Suprapubic skin (tissue), 4 donors: ENCODE measurements at regions not wholly inside any gene's neighbourhood (a gene's known extent, or its start where the extent isn't known, plus 50 kb on each side); places are given as distances from the start of the nearest gene placed in this dataset.

ENCODE experiments used
- DNase-seq, 2 donors: peaks; one replicate each; pipeline ENCODE4 v3.0.0-alpha.2; 2019; ENCODE audit warnings: low spot score in 2 of 2
- H3K27ac ChIP-seq: fragments of 200-600 bp; sonication (generic); one replicate; pipeline ENCODE4 v1.5.1; 2019
- H3K27me3 ChIP-seq: fragments of 200-600 bp; sonication (generic); one replicate; pipeline ENCODE4 v1.5.1; 2019
- H3K36me3 ChIP-seq: fragments of 200-600 bp; sonication (generic); one replicate; pipeline ENCODE4 v1.5.1; 2019
- H3K4me1 ChIP-seq: fragments of 200-600 bp; sonication (generic); one replicate; pipeline ENCODE4 v1.5.1; 2019
- H3K4me3 ChIP-seq: fragments of 200-600 bp; sonication (generic); one replicate; pipeline ENCODE4 v1.5.1; 2019; ENCODE audit warnings: mild to moderate bottlenecking
- H3K9me3 ChIP-seq: fragments of 200-600 bp; sonication (generic); one replicate; pipeline ENCODE4 v1.5.1; 2019
- CTCF ChIP-seq, 2 donors: fragments of 200-600 bp in 1 of 2; fragments of 450-650 bp in 1 of 2; sonication (generic) in 1 of 2; IDR thresholded peaks; one replicate each; pipeline ENCODE4 v1.5.1; 2016 to 2019; ENCODE audit warnings: antibody characterized with exemption in 2 of 2, mild to moderate bottlenecking in 1 of 2, moderate library complexity in 1 of 2
- EP300 ChIP-seq: sonication (generic); formaldehyde crosslinking; IDR thresholded peaks from one replicate; pipeline ENCODE4 v1.6.1; 2017; ENCODE audit warnings: antibody characterized with exemption
- POLR2A ChIP-seq, 2 donors: fragments of 450-650 bp; IDR thresholded peaks; one replicate each; pipeline ENCODE4 v1.6.1; 2017; ENCODE audit warnings: antibody characterized with exemption in 2 of 2, mild to moderate bottlenecking in 2 of 2, moderate library complexity in 2 of 2
- POLR2AphosphoS5 ChIP-seq, 3 donors: sonication (generic); formaldehyde crosslinking; IDR thresholded peaks; one replicate each; pipeline ENCODE4 v1.6.1; 2017; ENCODE audit warnings: antibody characterized with exemption in 3 of 3
- WGBS: methylation state at CpG from one replicate; pipeline ENCODE4 v1.1.5; 2018; 5-methylcytosine and 5-hydroxymethylcytosine counted together

GRCh38 chr7:51878865-51879264 lies 562.3 kb upstream of the COBL start:
- WGBS = 70% methylated on average over 1 of the region's 1 CpG
- no peaks in the 10 kb centered on the region for H3K9me3 ChIP-seq
- TF ChIP-seq POLR2A (IDR thresholded peaks at IDR 0.05) = no peak
- no peak for TF ChIP-seq EP300
- no peak for TF ChIP-seq CTCF (IDR thresholded peaks at IDR 0.05)
- H3K36me3 ChIP-seq = no peaks in the 10 kb centered on the region
- no peak overlapping the region for H3K27ac ChIP-seq
- H3K4me3 ChIP-seq = no peak overlapping the region
- H3K4me1 ChIP-seq = no peaks in the 10 kb centered on the region
- no peaks in the 10 kb centered on the region for H3K27me3 ChIP-seq
- no peak for DNase-seq

GRCh38 chr7:51869452-51869851 lies 552.8 kb upstream of the COBL start:
- H3K4me1 ChIP-seq = no peaks in the 10 kb centered on the region
- no peaks in the 10 kb centered on the region for H3K36me3 ChIP-seq
- TF ChIP-seq CTCF (IDR thresholded peaks at IDR 0.05) (no peak), POLR2A (IDR thresholded peaks at IDR 0.05) (no peak), EP300 (no peak), POLR2AphosphoS5 (IDR thresholded peaks at IDR 0.05) (no peak)
- H3K4me3 ChIP-seq = no peak overlapping the region
- H3K27me3 ChIP-seq = no peaks in the 10 kb centered on the region
- no peak for DNase-seq
- no peaks in the 10 kb centered on the region for H3K9me3 ChIP-seq
- 61% methylated on average over 6 of the region's 6 CpGs for WGBS
- no peak overlapping the region for H3K27ac ChIP-seq

GRCh38 chr7:51867117-51867516 lies 550.5 kb upstream of the COBL start:
- no peaks in the 10 kb centered on the region for H3K9me3 ChIP-seq
- TF ChIP-seq POLR2A (IDR thresholded peaks at IDR 0.05) = no peak
- no peak for TF ChIP-seq EP300
- TF ChIP-seq CTCF (IDR thresholded peaks at IDR 0.05) = no peak
- TF ChIP-seq POLR2AphosphoS5 (IDR thresholded peaks at IDR 0.05) = no peak
- no peaks in the 10 kb centered on the region for H3K36me3 ChIP-seq
- H3K4me1 ChIP-seq = no peaks in the 10 kb centered on the region
- 90% methylated on average over 2 of the region's 2 CpGs for WGBS
- H3K27ac ChIP-seq = no peak overlapping the region
- H3K4me3 ChIP-seq = no peak overlapping the region
- no peaks in the 10 kb centered on the region for H3K27me3 ChIP-seq
- DNase-seq = no peak

- H3K36me3 ChIP-seq = no peaks in the 10 kb centered on the region
- H3K4me1 ChIP-seq = no peaks in the 10 kb centered on the region
- no peak overlapping the region for H3K4me3 ChIP-seq
- H3K27ac ChIP-seq = no peak overlapping the region
- TF ChIP-seq CTCF (IDR thresholded peaks at IDR 0.05) = no peak
- no peak for TF ChIP-seq EP300
- TF ChIP-seq POLR2AphosphoS5 (IDR thresholded peaks at IDR 0.05) = no peak
- no peak for TF ChIP-seq POLR2A (IDR thresholded peaks at IDR 0.05)
- 77% methylated on average over 2 of the region's 2 CpGs for WGBS
- no peak for DNase-seq
- no peaks in the 10 kb centered on the region for H3K27me3 ChIP-seq
- H3K9me3 ChIP-seq = no peaks in the 10 kb centered on the region
Measured at GRCh38 chr7:51860305-51860704, 543.7 kb upstream of the COBL start.

- Histone ChIP-seq H3K27ac (no peak overlapping the region), H3K9me3 (no peaks in the 10 kb centered on the region), H3K36me3 (no peaks in the 10 kb centered on the region), H3K4me3 (no peak overlapping the region), H3K27me3 (no peaks in the 10 kb centered on the region), H3K4me1 (no peaks in the 10 kb centered on the region)
- DNase-seq = no peak
- no peak for TF ChIP-seq EP300
- no peak for TF ChIP-seq POLR2A (IDR thresholded peaks at IDR 0.05)
- no peak for TF ChIP-seq CTCF (IDR thresholded peaks at IDR 0.05)
- no peak for TF ChIP-seq POLR2AphosphoS5 (IDR thresholded peaks at IDR 0.05)
- 73% methylated on average over 2 of the region's 2 CpGs for WGBS
Measured at GRCh38 chr7:51850126-51850525, 533.5 kb upstream of the COBL start.
